GM23248 (cell line): ENCODE measurements at regions not wholly inside any gene's neighbourhood (a gene's known extent, or its start where the extent isn't known, plus 50 kb on each side); places are given as distances from the start of the nearest gene placed in this dataset.
"Not testable (repeated sequence)": the region's sequence is repeated elsewhere in the genome, so short reads cannot be mapped to it uniquely, and the experiment has no call there.

Experiments used
- DNase-seq: peaks from one replicate; pipeline ENCODE4 v3.0.0-alpha.2; 2015
- H2AFZ ChIP-seq: fragments of 200-600 bp; sonication (generic); 2 replicates; pipeline ENCODE4 v1.6.1; 2016; ENCODE audit warnings: antibody characterized with exemption
- H3F3A ChIP-seq: fragments of 200-600 bp; sonication (generic); 2 replicates; pipeline ENCODE4 v1.6.1; 2016; ENCODE audit warnings: mild to moderate bottlenecking, antibody characterized with exemption, mixed run types; ENCODE audit not compliant: insufficient read depth
- H3K27ac ChIP-seq: fragments of 200-600 bp; sonication (generic); 2 replicates; pipeline ENCODE4 v1.5.1; 2016; ENCODE audit warnings: mild to moderate bottlenecking
- H3K27me3 ChIP-seq: fragments of 200-600 bp; sonication (generic); replicated peaks from 2 replicates; pipeline ENCODE4 v1.6.1; 2016; ENCODE audit warnings: mild to moderate bottlenecking; ENCODE audit not compliant: insufficient read depth
- H3K36me3 ChIP-seq: fragments of 200-600 bp; sonication (generic); 2 replicates; pipeline ENCODE4 v1.6.1; 2016; ENCODE audit warnings: low read depth, mild to moderate bottlenecking
- H3K4me1 ChIP-seq: fragments of 200-600 bp; sonication (generic); 2 replicates; pipeline ENCODE4 v1.6.1; 2016; ENCODE audit warnings: mild to moderate bottlenecking; ENCODE audit not compliant: insufficient read depth
- H3K4me2 ChIP-seq: fragments of 200-600 bp; sonication (generic); one replicate; pipeline ENCODE4 v1.6.1; 2016; ENCODE audit warnings: mild to moderate bottlenecking; ENCODE audit not compliant: unreplicated experiment
- H3K4me3 ChIP-seq: fragments of 200-600 bp; sonication (generic); 2 replicates; pipeline ENCODE4 v1.5.1; 2016; ENCODE audit warnings: mild to moderate bottlenecking
- H3K79me2 ChIP-seq: fragments of 200-600 bp; sonication (generic); 2 replicates; pipeline ENCODE4 v1.6.1; 2016; ENCODE audit warnings: mild to moderate bottlenecking; ENCODE audit not compliant: insufficient read depth
- H3K9ac ChIP-seq: fragments of 200-600 bp; sonication (generic); 2 replicates; pipeline ENCODE4 v1.6.1; 2016; ENCODE audit warnings: mild to moderate bottlenecking
- H3K9me2 ChIP-seq: fragments of 200-600 bp; sonication (generic); 2 replicates; pipeline ENCODE4 v1.6.1; 2016; ENCODE audit warnings: mixed run types, mild to moderate bottlenecking, moderate library complexity; ENCODE audit not compliant: insufficient read depth
- H3K9me3 ChIP-seq: fragments of 200-600 bp; sonication (generic); one replicate; pipeline ENCODE4 v1.6.1; 2017; ENCODE audit warnings: low read depth
- H4K20me1 ChIP-seq: fragments of 200-600 bp; sonication (generic); 2 replicates; pipeline ENCODE4 v1.6.0; 2016; ENCODE audit not compliant: insufficient read depth
- EZH2 ChIP-seq: fragments of 200-600 bp; sonication (generic); IDR thresholded peaks from 2 replicates; pipeline ENCODE4 v1.6.1; 2018; ENCODE audit warnings: antibody characterized with exemption, mild to moderate bottlenecking; ENCODE audit not compliant: insufficient read depth, poor library complexity, severe bottlenecking
- EZH2phosphoT487 ChIP-seq: fragments of 200-600 bp; sonication (generic); IDR thresholded peaks from 2 replicates; pipeline ENCODE4 v1.6.1; 2018; ENCODE audit warnings: antibody characterized with exemption, moderate library complexity, mild to moderate bottlenecking, low read depth; ENCODE audit not compliant: insufficient read depth
- WGBS, 2 experiments: methylation state at CpG; one replicate each; pipeline ENCODE4 v1.1.6; 2015 to 2017; ENCODE audit warnings: low lambda C conversion rate in 2 of 2, low coverage in 1 of 2; ENCODE audit errors: missing lambda C conversion rate in 2 of 2; 5-methylcytosine and 5-hydroxymethylcytosine counted together
- in situ Hi-C: fragments of 300-500 bp; cut with MboI; formaldehyde crosslinking; loops from 2 replicates; pipeline ENCODE4 v1.15.0; 2020

- 33% methylated on average over 2 of the region's 2 CpGs for WGBS, 2 experiments
- no peak for DNase-seq
- no peak overlapping the region for H3K9ac ChIP-seq
- TF ChIP-seq EZH2: no peak
- no peak for TF ChIP-seq EZH2phosphoT487
- in situ Hi-C loops: no loop called here
- H3K4me3 ChIP-seq: no peak overlapping the region
- no peak overlapping the region for H3K4me2 ChIP-seq
- no peaks in the 10 kb centered on the region for H3K27me3 ChIP-seq
- no peaks in the 10 kb centered on the region; the same call in 1 of the 2 replicates for H3K9me2 ChIP-seq
- no peak overlapping the region for H2AFZ ChIP-seq
- no peaks in the 10 kb centered on the region for H3K4me1 ChIP-seq
- no peaks in the 10 kb centered on the region for H4K20me1 ChIP-seq
- H3K79me2 ChIP-seq: no peaks in the 10 kb centered on the region
- H3K36me3 ChIP-seq: no peaks in the 10 kb centered on the region
- no peaks in the 10 kb centered on the region for H3K9me3 ChIP-seq
- no peaks in the 10 kb centered on the region for H3F3A ChIP-seq
- H3K27ac ChIP-seq: no peak overlapping the region
These were observed 565.0 kb downstream of the KCNT2 start for GRCh38 chr1:196043268-196043667.

GRCh38 chr1:196034080-196034706 lies 574.0 kb downstream of the KCNT2 start:
- H4K20me1 ChIP-seq: no peaks in the 10 kb centered on the region
- no peaks in the 10 kb centered on the region for H3K4me1 ChIP-seq
- 0 out of 2 replicates have a peak overlapping the region, but pooled peaks have one; percentile 23 for H2AFZ ChIP-seq
- 23 to 28% methylated on average over 6 of the region's 6 CpGs for WGBS, 2 experiments
- no peak overlapping the region for H3K4me3 ChIP-seq
- H3K27me3 ChIP-seq: no peaks in the 10 kb centered on the region
- H3K9me2 ChIP-seq: no peaks in the 10 kb centered on the region
- H3K27ac ChIP-seq: no peak overlapping the region
- H3K36me3 ChIP-seq: no peaks in the 10 kb centered on the region
- in situ Hi-C loops: no loop called here
- H3K79me2 ChIP-seq: no peaks in the 10 kb centered on the region
- peak; percentile 3 for DNase-seq
- TF ChIP-seq EZH2: no peak
- no peak for TF ChIP-seq EZH2phosphoT487
- H3K9me3 ChIP-seq: no peaks in the 10 kb centered on the region
- H3F3A ChIP-seq: no peaks in the 10 kb centered on the region
- no peak overlapping the region for H3K9ac ChIP-seq
- no peak overlapping the region for H3K4me2 ChIP-seq

DNA sequence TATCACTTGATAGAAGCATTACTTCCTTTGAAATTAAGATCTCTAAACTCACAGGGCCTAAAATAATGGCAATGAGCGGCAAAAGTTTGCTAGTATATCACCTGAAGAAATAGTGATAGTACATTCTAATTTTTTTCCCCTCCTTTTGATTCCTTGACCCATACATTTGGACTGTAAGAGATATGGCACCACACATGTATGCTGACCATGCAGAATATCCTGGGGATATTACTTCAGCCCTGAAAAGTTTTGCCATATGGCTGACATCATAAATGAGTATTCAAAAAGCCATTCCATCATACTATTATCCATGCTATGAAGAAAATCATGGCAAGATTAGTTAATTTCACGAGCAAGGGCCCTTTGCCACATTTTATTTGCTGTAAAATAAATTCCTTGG lies 576.9 kb downstream of the KCNT2 start:
- H3K9me3 ChIP-seq, H3K79me2 ChIP-seq, H3K4me2 ChIP-seq, H3F3A ChIP-seq, H3K9ac ChIP-seq, in situ Hi-C loops, H3K36me3 ChIP-seq, H3K9me2 ChIP-seq, DNase-seq, H3K4me1 ChIP-seq, H4K20me1 ChIP-seq, H3K27ac ChIP-seq, H2AFZ ChIP-seq, H3K4me3 ChIP-seq, H3K27me3 ChIP-seq: not testable (repeated sequence)
- WGBS, 2 experiments: 16 to 33% methylated on average over 2 of the region's 2 CpGs

GRCh38 chr1:196030455-196030854 lies 577.8 kb downstream of the KCNT2 start:
- Histone ChIP-seq H2AFZ (no peak overlapping the region), H3K9me2 (no peaks in the 10 kb centered on the region), H3K4me2 (no peak overlapping the region), H3K36me3 (no peaks in the 10 kb centered on the region), H3F3A (no peaks in the 10 kb centered on the region), H4K20me1 (no peaks in the 10 kb centered on the region), H3K27me3 (no peaks in the 10 kb centered on the region), H3K4me1 (no peaks in the 10 kb centered on the region), H3K9ac (no peak overlapping the region), H3K9me3 (no peaks in the 10 kb centered on the region), H3K79me2 (no peaks in the 10 kb centered on the region), H3K4me3 (no peak overlapping the region), H3K27ac (no peak overlapping the region)
- no peak for TF ChIP-seq EZH2phosphoT487
- no peak for TF ChIP-seq EZH2
- DNase-seq: no peak
- 82 to 92% methylated on average over 1 of the region's 1 CpG for WGBS, 2 experiments
- in situ Hi-C loops: no loop called here

- no peak for TF ChIP-seq EZH2
- no peak for TF ChIP-seq EZH2phosphoT487
- H3K9ac ChIP-seq: no peak overlapping the region
- DNase-seq: no peak
- no peak overlapping the region for H3K4me2 ChIP-seq
- in situ Hi-C loops: no loop called here
- no peaks in the 10 kb centered on the region for H3K27me3 ChIP-seq
- no peaks in the 10 kb centered on the region for H3K4me1 ChIP-seq
- no peaks in the 10 kb centered on the region for H3F3A ChIP-seq
- no peaks in the 10 kb centered on the region for H3K9me2 ChIP-seq
- H3K9me3 ChIP-seq: no peaks in the 10 kb centered on the region
- H3K36me3 ChIP-seq: no peaks in the 10 kb centered on the region
- no peaks in the 10 kb centered on the region for H3K79me2 ChIP-seq
- no peak overlapping the region for H3K4me3 ChIP-seq
- H2AFZ ChIP-seq: no peak overlapping the region
- H3K27ac ChIP-seq: no peak overlapping the region
- WGBS, 2 experiments: 68 to 70% methylated on average over 1 of the region's 1 CpG
- no peaks in the 10 kb centered on the region for H4K20me1 ChIP-seq
These were observed 578.8 kb downstream of the KCNT2 start for GRCh38 chr1:196029410-196029809.
